H1 (cell line): ENCODE measurements at regions not wholly inside any gene's neighbourhood (a gene's known extent, or its start where the extent isn't known, plus 50 kb on each side); places are given as distances from the start of the nearest gene placed in this dataset.

Experiments used
- CTCF ChIA-PET: fragments of 300-600 bp; sonication (Branson Sonifier 250); formaldehyde crosslinking; loops from one replicate; lab custom pipeline; 2021; ENCODE audit not compliant: partially characterized antibody; lab: Charles Lee
- POLR2A ChIA-PET: fragments of 300-600 bp; sonication (Branson Sonifier 250); formaldehyde crosslinking; loops from one replicate; lab custom pipeline; 2021; ENCODE audit warnings: inconsistent platforms; ENCODE audit not compliant: partially characterized antibody; lab: Charles Lee
- DNase-seq, 2 experiments: peaks; one replicate each; pipeline versions ENCODE4 v3.0.0 to v3.0.0-alpha.2; 2010 to 2022; ENCODE audit warnings: low spot score in 2 of 2, low read depth in 1 of 2, mixed read lengths in 1 of 2
- FAIRE-seq: peaks from 2 replicates; lab custom pipeline; 2011; peaks lifted over from hg19 to GRCh38; lab: Jason Lieb, UNC
- H2AFZ ChIP-seq: 2 replicates; pipeline ENCODE4 v1.8.1; 2012; ENCODE audit warnings: low read length, inconsistent platforms
- H2AK5ac ChIP-seq: 2 replicates; pipeline ENCODE4 v1.6.1; 2013; ENCODE audit warnings: low read depth, low read length
- H2BK120ac ChIP-seq: replicated peaks from 2 replicates; pipeline ENCODE3; 2013; ENCODE audit warnings: low read depth, low read length, inconsistent platforms
- H2BK12ac ChIP-seq: 2 replicates; pipeline ENCODE4 v1.6.1; 2013; ENCODE audit warnings: low read depth, low read length
- H2BK15ac ChIP-seq: 2 replicates; pipeline ENCODE4 v1.6.1; 2013; ENCODE audit warnings: low read length
- H2BK20ac ChIP-seq: 2 replicates; pipeline ENCODE4 v1.6.1; 2013; ENCODE audit warnings: low read length
- H2BK5ac ChIP-seq: 2 replicates; pipeline ENCODE4 v1.6.1; 2013; ENCODE audit warnings: low read depth, low read length
- H3K14ac ChIP-seq: 2 replicates; pipeline ENCODE4 v1.6.1; 2013; ENCODE audit warnings: inconsistent platforms; ENCODE audit not compliant: insufficient read length
- H3K18ac ChIP-seq: 2 replicates; pipeline ENCODE4 v1.6.1; 2013; ENCODE audit warnings: low read length; ENCODE audit errors: extremely low read depth
- H3K23ac ChIP-seq: 2 replicates; pipeline ENCODE4 v1.6.1; 2013; ENCODE audit warnings: inconsistent platforms; ENCODE audit not compliant: insufficient read length
- H3K23me2 ChIP-seq: 2 replicates; pipeline ENCODE4 v1.6.1; 2013; ENCODE audit warnings: low read depth, low read length
- H3K27ac ChIP-seq: 2 replicates; pipeline ENCODE4 v1.6.1; 2011; ENCODE audit warnings: low read depth, low read length, inconsistent platforms
- H3K27me3 ChIP-seq, 4 experiments: replicated peaks in 1 of 4; 1 replicate in 1 of 4; 2 replicates in 3 of 4; pipeline versions ENCODE4 v1.6.1 to v1.8.1; 2011 to 2013; ENCODE audit warnings: low read length in 3 of 4, mild to moderate bottlenecking in 3 of 4, inconsistent platforms in 2 of 4, mixed read lengths in 2 of 4, moderate library complexity in 1 of 4; ENCODE audit not compliant: control insufficient read depth in 3 of 4, insufficient read depth in 3 of 4; ENCODE audit errors: extremely low read depth in 1 of 4
- H3K36me3 ChIP-seq, 4 experiments: 2 replicates each; pipeline versions ENCODE4 v1.6.1 to v1.8.1; 2011 to 2013; ENCODE audit warnings: mild to moderate bottlenecking in 4 of 4, low read length in 3 of 4, moderate library complexity in 2 of 4, control low read depth in 1 of 4, inconsistent platforms in 1 of 4; ENCODE audit not compliant: insufficient read depth in 4 of 4, control insufficient read depth in 2 of 4
- H3K4ac ChIP-seq: replicated peaks from 2 replicates; pipeline ENCODE3; 2013; ENCODE audit warnings: low read length, low read depth, mixed read lengths, inconsistent platforms; ENCODE audit not compliant: insufficient read length
- H3K4me1 ChIP-seq, 4 experiments: replicated peaks in 1 of 4; 1 replicate in 1 of 4; 2 replicates in 3 of 4; pipeline versions ENCODE4 v1.6.1 to v1.8.1; 2011 to 2013; ENCODE audit warnings: low read length in 3 of 4, inconsistent platforms in 2 of 4, mixed read lengths in 1 of 4; ENCODE audit not compliant: insufficient read depth in 4 of 4, control insufficient read depth in 3 of 4
- H3K4me2 ChIP-seq, 2 experiments: 2 replicates each; pipeline versions ENCODE4 v1.6.1 to v1.8.1; 2011 to 2013; ENCODE audit warnings: low read depth in 2 of 2, low read length in 2 of 2, control low read depth in 1 of 2, inconsistent platforms in 1 of 2, mild to moderate bottlenecking in 1 of 2; ENCODE audit not compliant: insufficient read depth in 1 of 2
- H3K4me3 ChIP-seq, 4 experiments: fragments of 200-600, 300-600 bp in 1 of 4; sonication (generic), shearing (Covaris generic), sonication (Bioruptor Twin) in 1 of 4; 2 replicates each; pipeline versions ENCODE4 v1.5.1 to v1.8.1; 2011 to 2016; ENCODE audit warnings: low read length in 4 of 4, low read depth in 3 of 4, control low read depth in 2 of 4, inconsistent platforms in 2 of 4, mild to moderate bottlenecking in 2 of 4, mixed read lengths in 1 of 4, moderate library complexity in 1 of 4; ENCODE audit not compliant: insufficient read depth in 2 of 4; ENCODE audit errors: extremely low read depth in 1 of 4
- H3K56ac ChIP-seq: replicated peaks from 2 replicates; pipeline ENCODE3; 2013; ENCODE audit warnings: low read depth, mild to moderate bottlenecking, mixed read lengths, low read length, inconsistent platforms; ENCODE audit not compliant: insufficient read length
- H3K79me1 ChIP-seq: 2 replicates; pipeline ENCODE4 v1.6.1; 2013; ENCODE audit warnings: low read depth, low read length, control low read depth
- H3K79me2 ChIP-seq, 2 experiments: 2 replicates each; pipeline versions ENCODE4 v1.6.1 to v1.8.1; 2012 to 2013; ENCODE audit warnings: low read length in 2 of 2, mild to moderate bottlenecking in 2 of 2, inconsistent platforms in 1 of 2; ENCODE audit not compliant: insufficient read depth in 2 of 2, control insufficient read depth in 1 of 2
- H3K9ac ChIP-seq, 4 experiments: replicated peaks in 1 of 4; 1 replicate in 1 of 4; 2 replicates in 3 of 4; pipeline versions ENCODE4 v1.6.1 to v1.8.1; 2011 to 2013; ENCODE audit warnings: low read depth in 3 of 4, low read length in 3 of 4, control low read depth in 2 of 4, mild to moderate bottlenecking in 2 of 4, moderate library complexity in 2 of 4, inconsistent platforms in 1 of 4; ENCODE audit errors: extremely low read depth in 1 of 4
- H3K9me3 ChIP-seq, 2 experiments: 2 replicates each; pipeline versions ENCODE4 v1.6.1 to v1.8.1; 2012 to 2013; ENCODE audit warnings: mild to moderate bottlenecking in 2 of 2, moderate library complexity in 2 of 2, control low read depth in 1 of 2, inconsistent platforms in 1 of 2, low read depth in 1 of 2, low read length in 1 of 2, mixed read lengths in 1 of 2; ENCODE audit not compliant: insufficient read depth in 2 of 2
- H4K20me1 ChIP-seq, 2 experiments: replicated peaks in 1 of 2; 2 replicates each; pipeline versions ENCODE3 to v1.8.1; 2011 to 2013; ENCODE audit warnings: inconsistent platforms in 2 of 2, low read length in 2 of 2, mild to moderate bottlenecking in 1 of 2; ENCODE audit not compliant: insufficient read depth in 2 of 2, control insufficient read depth in 1 of 2
- H4K5ac ChIP-seq: 2 replicates; pipeline ENCODE4 v1.6.1; 2013; ENCODE audit warnings: low read length, low read depth, mixed read lengths, inconsistent platforms; ENCODE audit not compliant: insufficient read length
- H4K8ac ChIP-seq: 2 replicates; pipeline ENCODE4 v1.8.0; 2013; ENCODE audit warnings: mild to moderate bottlenecking, moderate library complexity, low read length, inconsistent platforms; ENCODE audit not compliant: insufficient read depth; ENCODE audit errors: extremely low read depth
- H4K91ac ChIP-seq: replicated peaks from 2 replicates; pipeline ENCODE3; 2013; ENCODE audit warnings: low read length, mixed read lengths, inconsistent platforms; ENCODE audit not compliant: insufficient read length
- ATF2 ChIP-seq: IDR thresholded peaks from 2 replicates; pipeline ENCODE4 v1.6.1; 2012; ENCODE audit warnings: low read length, inconsistent platforms
- BCL11A ChIP-seq, 2 experiments: IDR thresholded peaks; one replicate each; pipeline ENCODE4 v1.6.1; 2011; ENCODE audit warnings: low read depth in 2 of 2, low read length in 2 of 2, mild to moderate bottlenecking in 2 of 2
- E2F6 ChIP-seq: IDR thresholded peaks from 2 replicates; pipeline ENCODE4 v1.6.1; 2012; ENCODE audit warnings: inconsistent platforms
- EZH2 ChIP-seq: fragments of 200-600 bp; sonication (generic); IDR thresholded peaks from 2 replicates; pipeline ENCODE4 v1.7.1; 2012; ENCODE audit warnings: low read depth, mild to moderate bottlenecking, moderate library complexity, low read length, inconsistent platforms; ENCODE audit not compliant: severe bottlenecking
- GABPA ChIP-seq: IDR thresholded peaks from 2 replicates; pipeline ENCODE4 v1.6.1; 2011; ENCODE audit warnings: mild to moderate bottlenecking, low read length, moderate library complexity, borderline replicate concordance; ENCODE audit not compliant: insufficient read depth
- GTF2F1 ChIP-seq: IDR thresholded peaks from 2 replicates; pipeline ENCODE4 v1.6.1; 2012; ENCODE audit warnings: low read depth, low read length, improper control_type of control experiment, borderline replicate concordance
- HDAC6 ChIP-seq: IDR thresholded peaks from one replicate; pipeline ENCODE4 v1.7.1; 2012; ENCODE audit warnings: low read depth, mild to moderate bottlenecking, inconsistent platforms, low read length, moderate library complexity
- JUND ChIP-seq: IDR thresholded peaks from 2 replicates; pipeline ENCODE4 v1.6.1; 2011; ENCODE audit warnings: mild to moderate bottlenecking, improper control_type of control experiment, low read length
- PHF8 ChIP-seq: fragments of 200-600 bp; sonication (generic); conservative IDR thresholded peaks from 2 replicates; pipeline ENCODE4 v1.7.1; 2012; ENCODE audit warnings: low read depth, mild to moderate bottlenecking, inconsistent platforms, low read length, moderate library complexity
- POU5F1 ChIP-seq: IDR thresholded peaks from 2 replicates; pipeline ENCODE4 v1.6.1; 2011; ENCODE audit warnings: low read depth, mild to moderate bottlenecking, low read length, moderate library complexity
- RBBP5 ChIP-seq: IDR thresholded peaks from 2 replicates; pipeline ENCODE4 v1.7.1; 2012; ENCODE audit warnings: low read depth, mild to moderate bottlenecking, inconsistent platforms, low read length, moderate library complexity, borderline replicate concordance
- SAP30 ChIP-seq: fragments of 300-600 bp; sonication (generic); IDR thresholded peaks from 2 replicates; pipeline ENCODE4 v1.7.1; 2012; ENCODE audit warnings: low read length, moderate library complexity, mild to moderate bottlenecking, inconsistent platforms; ENCODE audit not compliant: insufficient read depth, insufficient replicate concordance
- WGBS, 2 experiments: shearing (Covaris generic) in 1 of 2; methylation state at CpG; one replicate each; pipeline versions ENCODE4 v1.1.6 to v1.1.7; 2013 to 2015; ENCODE audit warnings: low lambda C conversion rate in 2 of 2, mixed read lengths in 2 of 2, inconsistent platforms in 1 of 2, low coverage in 1 of 2, missing lambda C conversion rate in 1 of 2; ENCODE audit not compliant: insufficient replicate concordance in 2 of 2, insufficient coverage in 1 of 2, insufficient read length in 1 of 2; ENCODE audit errors: extremely low coverage in 1 of 2, missing lambda C conversion rate in 1 of 2; 5-methylcytosine and 5-hydroxymethylcytosine counted together

- Histone ChIP-seq H2BK120ac (no peak overlapping the region), H3K56ac (no peak overlapping the region), H3K27me3 (no peaks in the 10 kb centered on the region), H3K4me1 (no peaks in the 10 kb centered on the region), H3K9me3 (no peaks in the 10 kb centered on the region), H2BK15ac (no peak overlapping the region), H3K36me3 (no peaks in the 10 kb centered on the region), H4K8ac (no peak overlapping the region), H2AK5ac (no peak overlapping the region), H2BK5ac (no peak overlapping the region), H3K27ac (no peak overlapping the region), H3K4ac (no peak overlapping the region), H3K23ac (no peak overlapping the region), H3K18ac (no peak overlapping the region), H2BK20ac (no peak overlapping the region), H3K79me2 (no peaks in the 10 kb centered on the region), H2BK12ac (no peak overlapping the region), H4K5ac (no peak overlapping the region), H3K79me1 (no peaks in the 10 kb centered on the region), H4K91ac (no peak overlapping the region), H3K4me3 (no peak overlapping the region), H4K20me1 (no peaks in the 10 kb centered on the region), H3K14ac (no peak overlapping the region), H3K4me2 (no peak overlapping the region), H3K9ac (no peak overlapping the region), H3K23me2 (no peaks in the 10 kb centered on the region), H2AFZ (no peak overlapping the region)
- FAIRE-seq (no peak), DNase-seq (no peak)
- 92% methylated on average over 3 of the region's 3 CpGs; no CpG with 5 or more reads in 1 of the 2 experiments for WGBS, 2 experiments
- ChIA-PET CTCF (no interaction called here), POLR2A (no interaction called here)
- TF ChIP-seq GABPA = no peak
- no peak for TF ChIP-seq ATF2
- no peak for TF ChIP-seq SAP30
- TF ChIP-seq BCL11A (IDR thresholded peaks at IDR 0.05; ENCODE audit: low read depth in 2 of 2, low read length in 2 of 2) = no peak
- TF ChIP-seq POU5F1 = no peak
- no peak for TF ChIP-seq JUND
- no peak for TF ChIP-seq PHF8
- TF ChIP-seq RBBP5 = no peak
- TF ChIP-seq EZH2 = no peak
- TF ChIP-seq GTF2F1 = no peak
- no peak for TF ChIP-seq E2F6
- TF ChIP-seq HDAC6 = no peak
Observed at GRCh38 chr9:22838266-22838665, 391.6 kb downstream of the DMRTA1 start.
